Mesendoderm (in vitro differentiated cells): ENCODE measurements at regions not wholly inside any gene's neighbourhood (a gene's known extent, or its start where the extent isn't known, plus 50 kb on each side); places are given as distances from the start of the nearest gene placed in this dataset.
"Not testable (repeated sequence)": the region's sequence is repeated elsewhere in the genome, so short reads cannot be mapped to it uniquely, and the experiment has no call there.

Experiments
- DNase-seq: peaks from one replicate; pipeline ENCODE4 v3.0.0; 2013
- H2AK5ac ChIP-seq: 2 replicates; pipeline ENCODE4 v1.6.1; 2013; ENCODE audit warnings: low read length, inconsistent platforms
- H2BK120ac ChIP-seq: 2 replicates; pipeline ENCODE4 v1.6.1; 2013; ENCODE audit warnings: low read depth, mild to moderate bottlenecking, low read length, moderate library complexity, mixed read lengths
- H2BK15ac ChIP-seq: replicated peaks from 2 replicates; pipeline ENCODE4 v1.6.1; 2013; ENCODE audit warnings: low read depth, mild to moderate bottlenecking, moderate library complexity
- H2BK5ac ChIP-seq: 2 replicates; pipeline ENCODE4 v1.6.1; 2013; ENCODE audit warnings: low read length, inconsistent platforms
- H3K18ac ChIP-seq: 2 replicates; pipeline ENCODE4 v1.6.1; 2013; ENCODE audit warnings: mild to moderate bottlenecking, low read length, mixed read lengths
- H3K23ac ChIP-seq: one replicate; pipeline ENCODE4 v1.6.1; 2013; ENCODE audit warnings: low read length
- H3K27ac ChIP-seq: 2 replicates; pipeline ENCODE4 v1.5.1; 2013; ENCODE audit warnings: low read depth, mild to moderate bottlenecking, inconsistent platforms, low read length, moderate library complexity
- H3K27me3 ChIP-seq: 2 replicates; pipeline ENCODE4 v1.6.1; 2013; ENCODE audit warnings: low read length, control low read depth, mild to moderate bottlenecking, inconsistent platforms; ENCODE audit not compliant: insufficient read depth, poor library complexity
- H3K36me3 ChIP-seq: 2 replicates; pipeline ENCODE4 v1.6.1; 2013; ENCODE audit warnings: low read length, inconsistent platforms; ENCODE audit not compliant: control insufficient read depth, insufficient read depth
- H3K4ac ChIP-seq: one replicate; pipeline ENCODE4 v1.6.1; 2013; ENCODE audit warnings: low read depth, mild to moderate bottlenecking, low read length, moderate library complexity
- H3K4me1 ChIP-seq: 2 replicates; pipeline ENCODE4 v1.6.1; 2013; ENCODE audit warnings: low read depth, low read length, inconsistent platforms; ENCODE audit not compliant: control insufficient read depth
- H3K4me2 ChIP-seq: 2 replicates; pipeline ENCODE4 v1.6.1; 2013; ENCODE audit warnings: low read length
- H3K4me3 ChIP-seq: 2 replicates; pipeline ENCODE4 v1.5.1; 2013; ENCODE audit warnings: mild to moderate bottlenecking, low read length
- H3K56ac ChIP-seq: one replicate; pipeline ENCODE4 v1.6.1; 2013; ENCODE audit warnings: low read length
- H3K79me1 ChIP-seq: 2 replicates; pipeline ENCODE4 v1.6.1; 2013; ENCODE audit warnings: low read length, inconsistent platforms
- H3K79me2 ChIP-seq: 2 replicates; pipeline ENCODE4 v1.6.1; 2013; ENCODE audit warnings: mild to moderate bottlenecking, low read length; ENCODE audit not compliant: control insufficient read depth, insufficient read depth
- H3K9ac ChIP-seq: 2 replicates; pipeline ENCODE4 v1.6.1; 2013; ENCODE audit warnings: low read length, inconsistent platforms
- H4K5ac ChIP-seq: one replicate; pipeline ENCODE4 v1.6.1; 2013; ENCODE audit warnings: low read length
- H4K8ac ChIP-seq: one replicate; pipeline ENCODE4 v1.6.1; 2013; ENCODE audit warnings: low read depth, mild to moderate bottlenecking, control low read depth, low read length, moderate library complexity
- WGBS: extraction: QIAGEN DNeasy Blood & Tissue Kit; methylation state at CpG from one replicate; pipeline ENCODE4 v1.1.7; 2013; ENCODE audit warnings: low lambda C conversion rate, missing lambda C conversion rate; ENCODE audit not compliant: insufficient coverage; ENCODE audit errors: extremely low coverage; 5-methylcytosine and 5-hydroxymethylcytosine counted together

DNA sequence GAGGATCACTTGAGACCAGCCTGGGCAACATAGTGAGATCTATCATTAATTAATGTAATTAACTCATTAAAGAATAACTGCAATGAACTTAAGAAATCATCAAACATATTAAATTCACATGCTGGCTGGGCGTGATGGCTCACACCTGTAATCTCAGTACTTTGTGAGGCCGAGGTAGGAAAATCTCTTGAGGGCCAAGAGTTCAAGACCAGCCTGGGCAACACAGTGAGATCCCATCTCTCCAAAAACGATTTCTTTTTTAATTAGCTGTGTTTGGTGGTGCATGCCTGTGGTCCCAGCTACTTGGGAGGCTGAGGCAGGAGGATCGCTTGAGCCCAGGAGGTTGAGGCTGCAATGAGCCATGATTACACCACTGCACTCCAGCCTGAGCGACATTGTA, 117.2 kb downstream of the ZFAND4 start:
- H3K9ac ChIP-seq, H3K36me3 ChIP-seq, DNase-seq, H2BK15ac ChIP-seq, H4K8ac ChIP-seq, H3K4me1 ChIP-seq, H3K79me2 ChIP-seq, H2BK5ac ChIP-seq, H3K4me2 ChIP-seq, H3K4ac ChIP-seq, H4K5ac ChIP-seq, H3K18ac ChIP-seq, H3K4me3 ChIP-seq, H3K23ac ChIP-seq, H3K56ac ChIP-seq, H3K27ac ChIP-seq, H2AK5ac ChIP-seq, H2BK120ac ChIP-seq, H3K27me3 ChIP-seq, H3K79me1 ChIP-seq: not testable (repeated sequence)
- WGBS: no CpG with 5 or more reads among the region's 5 CpGs

DNA sequence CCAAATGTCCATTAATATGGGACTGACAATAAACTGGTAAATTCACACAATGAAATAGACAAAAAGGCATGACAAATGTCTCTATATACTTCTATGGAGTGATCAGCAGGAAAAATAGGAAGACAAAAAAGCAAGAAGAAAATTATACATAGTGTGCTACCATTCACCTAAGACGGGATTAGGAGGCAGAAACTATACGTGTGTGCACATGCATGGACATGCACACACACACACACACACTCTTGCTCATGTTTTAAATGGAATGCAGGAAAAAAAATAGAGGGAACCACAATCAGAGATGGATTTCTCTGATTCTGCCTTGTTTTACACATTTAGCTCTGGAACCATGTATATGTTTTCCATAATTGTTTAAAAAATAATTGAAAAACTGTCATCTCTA, 119.0 kb downstream of the ZFAND4 start:
- Histone ChIP-seq H4K8ac (no peak overlapping the region), H3K79me2 (no peaks in the 10 kb centered on the region), H2BK5ac (no peak overlapping the region), H3K4ac (no peak overlapping the region), H4K5ac (no peak overlapping the region), H3K18ac (no peak overlapping the region), H3K56ac (no peak overlapping the region), H3K4me1 (peaks cover 3% of the 10 kb centered on the region), H3K27me3 (no peaks in the 10 kb centered on the region), H3K36me3 (no peaks in the 10 kb centered on the region), H2BK120ac (no peak overlapping the region), H3K79me1 (peaks cover 2% of the 10 kb centered on the region), H3K4me2 (no peak overlapping the region), H3K4me3 (no peak overlapping the region), H2BK15ac (no peak overlapping the region), H2AK5ac (no peak overlapping the region), H3K23ac (no peak overlapping the region), H3K27ac (no peak overlapping the region), H3K9ac (no peak overlapping the region)
- no peak for DNase-seq
- no CpG with 5 or more reads among the region's 2 CpGs for WGBS

DNA sequence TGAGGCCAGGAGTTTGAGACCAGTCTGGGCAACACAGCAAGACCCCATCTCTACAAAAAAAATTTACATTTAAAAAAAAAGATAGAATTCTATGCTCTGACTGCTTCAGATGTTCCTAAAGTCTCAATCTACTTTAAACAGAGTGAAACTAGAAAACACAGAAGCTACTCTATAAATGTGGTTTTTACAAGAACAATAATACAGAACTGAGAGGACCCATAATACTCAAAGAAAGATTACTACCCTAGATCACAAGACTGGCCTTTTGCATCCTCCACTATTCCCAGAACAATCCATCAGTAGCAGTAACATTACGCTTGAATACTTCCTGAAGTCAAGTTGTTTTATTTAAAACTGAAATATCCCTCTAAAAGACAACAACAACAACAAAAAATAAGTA, 119.4 kb downstream of the ZFAND4 start:
- Histone ChIP-seq H3K79me2 (no peaks in the 10 kb centered on the region), H3K27ac (no peak overlapping the region), H3K56ac (no peak overlapping the region), H3K27me3 (no peaks in the 10 kb centered on the region), H4K8ac (no peak overlapping the region), H2BK120ac (no peak overlapping the region), H3K79me1 (peaks cover 2% of the 10 kb centered on the region), H2AK5ac (no peak overlapping the region), H3K4me2 (no peak overlapping the region), H4K5ac (no peak overlapping the region), H2BK5ac (no peak overlapping the region), H3K36me3 (no peaks in the 10 kb centered on the region), H3K4me1 (peaks cover 3% of the 10 kb centered on the region), H3K18ac (no peak overlapping the region), H2BK15ac (no peak overlapping the region), H3K23ac (no peak overlapping the region), H3K4me3 (no peak overlapping the region), H3K4ac (no peak overlapping the region), H3K9ac (no peak overlapping the region)
- no CpG with 5 or more reads among the region's 1 CpG for WGBS
- DNase-seq: no peak

DNA sequence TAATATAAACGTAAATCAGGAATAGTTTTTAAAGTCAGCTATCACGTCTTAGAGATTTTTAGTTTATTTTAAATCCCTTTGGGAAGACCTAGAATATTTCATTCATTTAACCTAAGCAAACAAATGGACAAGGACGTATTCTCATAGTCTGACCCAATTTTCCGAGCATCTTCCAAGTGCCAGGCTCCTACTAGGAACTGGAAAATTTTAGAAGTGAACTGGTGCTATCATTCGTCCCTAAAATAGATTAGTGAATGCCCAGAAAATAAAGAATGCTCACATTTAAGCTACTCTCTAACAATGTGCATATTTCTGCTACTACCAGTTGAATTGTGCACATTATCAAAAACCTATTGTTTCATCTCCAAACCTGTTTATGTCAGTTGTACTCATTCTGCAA, 120.1 kb downstream of the ZFAND4 start:
- Histone ChIP-seq H2BK120ac (no peak overlapping the region), H3K36me3 (no peaks in the 10 kb centered on the region), H3K4me3 (no peak overlapping the region), H2AK5ac (no peak overlapping the region), H3K4me1 (peaks cover under 1% of the 10 kb centered on the region), H2BK5ac (no peak overlapping the region), H3K56ac (no peak overlapping the region), H3K27ac (no peak overlapping the region), H3K4me2 (no peak overlapping the region), H3K4ac (no peak overlapping the region), H3K9ac (no peak overlapping the region), H3K27me3 (no peaks in the 10 kb centered on the region), H4K5ac (no peak overlapping the region), H3K79me1 (peaks cover 2% of the 10 kb centered on the region), H2BK15ac (no peak overlapping the region), H4K8ac (no peak overlapping the region), H3K23ac (no peak overlapping the region), H3K79me2 (no peaks in the 10 kb centered on the region), H3K18ac (no peak overlapping the region)
- no CpG with 5 or more reads among the region's 5 CpGs for WGBS
- DNase-seq: no peak

DNA sequence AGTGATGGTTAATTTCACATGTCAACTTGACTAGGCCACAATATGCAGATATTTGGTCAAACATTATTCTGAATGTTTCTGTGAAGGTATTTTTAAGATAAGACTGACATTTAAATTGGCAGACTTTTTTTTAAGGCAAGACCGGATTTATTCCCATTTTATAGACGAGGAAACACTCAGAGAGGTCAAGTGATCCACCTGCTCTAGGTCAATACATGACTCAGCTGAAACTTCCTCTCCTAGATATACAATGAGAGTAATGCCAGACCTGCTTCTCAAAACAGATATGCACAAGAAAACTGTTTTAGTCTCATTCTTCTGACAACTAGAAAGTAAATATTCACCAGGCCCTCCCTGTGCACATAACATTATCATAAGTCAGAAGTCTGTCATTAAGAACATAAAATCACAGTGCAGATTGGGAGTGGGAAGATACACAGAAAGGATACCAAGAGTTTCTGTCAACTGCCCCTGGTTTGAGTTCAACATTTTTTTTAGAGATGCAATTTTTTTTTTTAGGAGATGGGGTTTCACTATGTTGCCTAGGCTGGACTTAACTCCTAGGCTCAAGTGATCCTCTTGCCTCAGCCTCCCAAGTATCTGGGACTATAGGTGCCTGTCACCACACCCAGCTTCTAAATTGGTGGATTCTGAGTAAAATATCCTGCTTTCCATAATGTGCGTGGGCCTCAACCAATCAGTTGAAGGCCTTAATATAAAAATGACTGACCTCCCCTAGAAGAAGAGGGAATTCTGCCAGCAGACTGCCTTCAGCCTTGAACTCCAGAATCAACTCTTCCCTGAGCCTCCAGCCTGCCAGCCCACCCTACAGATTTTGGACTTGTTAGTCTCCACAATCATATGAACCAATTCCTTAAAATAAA, 121.4 kb downstream of the ZFAND4 start:
- WGBS: no CpG with 5 or more reads among the region's 3 CpGs
- H3K79me2 ChIP-seq: no peaks in the 10 kb centered on the region
- no peak overlapping the region for H3K4ac ChIP-seq
- DNase-seq: no peak
- no peak overlapping the region for H2BK15ac ChIP-seq
- no peak overlapping the region for H3K18ac ChIP-seq
- no peak overlapping the region for H3K56ac ChIP-seq
- no peaks in the 10 kb centered on the region for H3K27me3 ChIP-seq
- H3K36me3 ChIP-seq: no peaks in the 10 kb centered on the region
- H2BK5ac ChIP-seq: no peak overlapping the region
- H3K4me2 ChIP-seq: no peak overlapping the region
- H2AK5ac ChIP-seq: no peak overlapping the region
- no peak overlapping the region for H3K27ac ChIP-seq
- no peak overlapping the region for H4K8ac ChIP-seq
- H3K79me1 ChIP-seq: peaks cover 2% of the 10 kb centered on the region
- H2BK120ac ChIP-seq: no peak overlapping the region
- no peak overlapping the region for H3K9ac ChIP-seq
- H3K23ac ChIP-seq: no peak overlapping the region
- no peak overlapping the region for H3K4me3 ChIP-seq
- no peak overlapping the region for H4K5ac ChIP-seq
- no peaks in the 10 kb centered on the region for H3K4me1 ChIP-seq

DNA sequence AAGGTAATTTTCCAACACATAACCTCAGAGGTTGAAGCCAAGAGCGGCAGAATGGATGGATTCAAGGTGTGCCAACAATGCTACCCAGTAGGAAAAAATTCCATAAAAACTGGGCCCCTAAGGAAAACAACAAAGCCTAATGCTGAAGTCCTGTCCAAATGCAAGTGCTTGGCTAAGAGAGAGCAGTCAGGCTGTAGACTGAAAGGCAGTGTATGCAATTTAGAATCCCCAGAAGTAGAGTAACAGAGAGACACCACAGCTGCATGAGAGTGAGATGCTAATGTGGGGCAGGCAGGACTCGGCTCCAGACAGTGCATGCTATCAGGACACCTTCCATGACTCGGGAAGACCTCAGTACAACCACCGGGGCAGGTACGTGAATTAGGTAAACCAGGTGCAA, 124.5 kb downstream of the ZFAND4 start:
- WGBS: no CpG with 5 or more reads among the region's 5 CpGs
- H3K4me3 ChIP-seq: no peak overlapping the region
- no peak overlapping the region for H2BK5ac ChIP-seq

More for the DNA sequence above, 124.5 kb downstream of the ZFAND4 start:
- no peaks in the 10 kb centered on the region for H3K36me3 ChIP-seq
- no peak overlapping the region for H2BK120ac ChIP-seq
- no peak overlapping the region for H3K4ac ChIP-seq
- H4K8ac ChIP-seq: no peak overlapping the region
- H3K79me1 ChIP-seq: peaks cover 2% of the 10 kb centered on the region
- no peaks in the 10 kb centered on the region for H3K79me2 ChIP-seq
- no peak overlapping the region for H4K5ac ChIP-seq
- H3K18ac ChIP-seq: no peak overlapping the region
- H2BK15ac ChIP-seq: no peak overlapping the region
- DNase-seq: no peak
- H3K27me3 ChIP-seq: no peaks in the 10 kb centered on the region
- H2AK5ac ChIP-seq: no peak overlapping the region
- no peaks in the 10 kb centered on the region for H3K4me1 ChIP-seq
- no peak overlapping the region for H3K9ac ChIP-seq
- H3K56ac ChIP-seq: no peak overlapping the region
- H3K23ac ChIP-seq: no peak overlapping the region
- H3K27ac ChIP-seq: no peak overlapping the region
- no peak overlapping the region for H3K4me2 ChIP-seq
